ENCODE measurements at regions not wholly inside any gene's neighbourhood (a gene's known extent, or its start where the extent isn't known, plus 50 kb on each side); places are given as distances from the start of the nearest gene placed in this dataset.

DNA sequence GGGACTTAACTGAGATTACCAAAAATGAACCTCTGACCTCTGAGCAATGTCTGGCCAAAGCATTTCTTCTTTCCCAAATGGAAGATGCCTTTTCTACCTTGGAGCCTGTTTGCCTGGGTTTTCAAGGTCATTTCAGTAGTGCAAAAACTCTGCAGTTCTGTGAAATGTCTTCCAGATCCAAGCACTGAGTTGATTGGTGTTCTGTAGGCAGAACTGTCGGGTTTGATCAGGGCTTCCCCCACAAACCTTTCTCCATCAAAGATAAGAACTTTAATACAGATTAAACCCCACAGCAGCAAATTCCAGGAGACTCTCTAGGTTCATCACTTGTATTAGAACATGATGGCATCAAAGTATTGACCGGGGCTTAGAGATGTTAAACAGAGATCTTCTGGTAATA, 192.7 kb upstream of the TOPAZ1 start:
- no peak for DNase-seq (ENCODE audit: low read depth in 2 of 2, low spot score in 1 of 2)

DNA sequence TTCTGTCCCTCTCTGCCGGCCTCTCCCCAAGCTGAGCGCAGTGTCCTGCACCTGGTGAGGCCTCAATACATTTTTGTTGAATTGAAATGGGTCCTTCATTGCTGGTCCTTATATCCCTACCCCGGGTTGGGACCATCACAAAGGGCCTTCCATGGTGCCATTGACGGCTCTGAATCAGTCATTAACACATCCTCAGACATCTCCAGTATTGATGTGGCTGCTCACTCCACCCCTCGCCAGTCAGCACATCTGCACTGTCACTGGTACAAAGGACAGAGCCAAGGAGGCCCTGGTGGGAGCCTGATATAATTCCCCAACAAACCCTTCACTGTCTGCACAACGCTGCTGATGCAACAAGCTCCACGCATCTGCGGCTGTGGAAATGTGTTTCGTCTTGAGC, 191.6 kb upstream of the TOPAZ1 start:
- DNase-seq (ENCODE audit: low read depth in 2 of 2, low spot score in 1 of 2): no peak

DNA sequence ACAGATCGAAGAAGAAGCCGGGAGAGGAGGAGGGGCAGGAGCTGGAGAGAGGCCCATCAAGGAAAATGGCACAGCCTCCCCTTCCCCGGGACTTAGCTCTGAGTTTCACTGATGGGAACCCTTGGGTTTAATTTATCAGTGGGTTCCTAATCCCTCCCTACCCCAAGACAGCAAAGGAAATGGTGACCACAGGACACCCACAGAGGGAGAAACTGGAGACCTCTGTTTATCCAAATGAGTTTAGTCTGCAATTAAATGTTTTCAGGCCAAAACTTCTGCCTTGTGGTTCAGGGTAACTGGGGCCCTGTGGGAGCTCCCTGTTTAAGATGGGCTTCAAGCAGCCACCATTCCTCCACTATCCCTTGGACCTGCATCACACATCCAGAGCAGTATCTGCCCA, 190.8 kb upstream of the TOPAZ1 start:
- DNase-seq (ENCODE audit: low read depth in 2 of 2, low spot score in 1 of 2): no peak

DNA sequence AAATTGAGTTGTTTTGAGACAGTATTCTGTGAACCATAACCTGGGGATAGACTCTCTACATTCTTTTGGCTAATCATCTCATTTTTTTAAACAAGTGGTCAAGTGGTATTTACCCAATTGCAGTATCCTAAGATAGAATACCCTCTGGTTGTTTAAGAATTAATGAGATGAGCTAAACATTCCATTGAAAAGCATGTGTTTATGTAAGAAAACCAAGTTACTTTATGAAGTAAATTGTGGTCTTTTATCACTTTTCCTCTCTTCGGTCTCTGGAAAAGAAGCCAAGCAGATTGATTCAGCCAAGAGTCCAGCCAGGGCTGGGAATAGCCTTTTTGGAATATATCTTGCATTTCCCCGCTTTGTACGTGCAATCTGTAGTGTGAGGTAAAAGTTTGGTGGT, 185.7 kb upstream of the TOPAZ1 start:
- DNase-seq (ENCODE audit: low read depth in 2 of 2, low spot score in 1 of 2): no peak

DNA sequence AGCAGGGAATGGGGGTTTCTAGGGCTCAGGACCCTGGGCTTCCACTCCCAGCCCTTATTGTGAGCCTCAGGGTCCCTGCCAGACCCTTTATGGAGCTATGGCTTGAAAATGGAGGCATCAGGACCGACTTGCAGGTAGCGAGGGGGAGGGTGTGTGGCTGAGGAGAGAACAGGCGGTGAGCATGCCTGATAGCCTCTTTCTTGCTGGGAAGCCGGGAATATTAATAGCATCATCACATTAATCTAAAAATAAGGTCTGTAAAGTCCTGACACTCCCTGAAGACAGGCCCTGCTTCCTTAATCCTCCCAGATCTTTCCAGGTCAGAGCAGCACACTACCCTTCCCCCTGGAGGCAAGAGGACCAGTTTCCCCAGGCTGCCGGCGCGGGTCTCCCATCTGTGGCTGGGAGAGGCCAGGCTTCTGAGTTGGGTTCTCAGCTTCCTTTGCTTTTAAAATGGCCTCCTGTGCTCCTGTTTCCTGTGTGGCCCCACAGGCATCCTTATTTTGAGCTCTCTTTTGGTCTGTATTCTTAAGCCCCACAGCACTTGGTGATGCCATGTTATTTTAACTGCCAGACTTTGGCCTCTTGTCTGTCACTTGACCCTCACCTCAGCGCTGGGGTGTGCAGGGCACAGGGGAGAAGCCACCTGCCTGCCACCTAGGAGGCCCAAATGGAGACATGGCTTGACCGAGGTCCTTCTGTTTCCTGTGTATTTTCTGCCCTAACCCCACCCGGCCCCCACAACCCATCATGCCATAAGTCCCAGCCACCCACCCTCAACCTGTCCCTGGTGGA, 185.0 kb upstream of the TOPAZ1 start:
- no peak for DNase-seq (ENCODE audit: low read depth in 2 of 2, low spot score in 1 of 2)

DNA sequence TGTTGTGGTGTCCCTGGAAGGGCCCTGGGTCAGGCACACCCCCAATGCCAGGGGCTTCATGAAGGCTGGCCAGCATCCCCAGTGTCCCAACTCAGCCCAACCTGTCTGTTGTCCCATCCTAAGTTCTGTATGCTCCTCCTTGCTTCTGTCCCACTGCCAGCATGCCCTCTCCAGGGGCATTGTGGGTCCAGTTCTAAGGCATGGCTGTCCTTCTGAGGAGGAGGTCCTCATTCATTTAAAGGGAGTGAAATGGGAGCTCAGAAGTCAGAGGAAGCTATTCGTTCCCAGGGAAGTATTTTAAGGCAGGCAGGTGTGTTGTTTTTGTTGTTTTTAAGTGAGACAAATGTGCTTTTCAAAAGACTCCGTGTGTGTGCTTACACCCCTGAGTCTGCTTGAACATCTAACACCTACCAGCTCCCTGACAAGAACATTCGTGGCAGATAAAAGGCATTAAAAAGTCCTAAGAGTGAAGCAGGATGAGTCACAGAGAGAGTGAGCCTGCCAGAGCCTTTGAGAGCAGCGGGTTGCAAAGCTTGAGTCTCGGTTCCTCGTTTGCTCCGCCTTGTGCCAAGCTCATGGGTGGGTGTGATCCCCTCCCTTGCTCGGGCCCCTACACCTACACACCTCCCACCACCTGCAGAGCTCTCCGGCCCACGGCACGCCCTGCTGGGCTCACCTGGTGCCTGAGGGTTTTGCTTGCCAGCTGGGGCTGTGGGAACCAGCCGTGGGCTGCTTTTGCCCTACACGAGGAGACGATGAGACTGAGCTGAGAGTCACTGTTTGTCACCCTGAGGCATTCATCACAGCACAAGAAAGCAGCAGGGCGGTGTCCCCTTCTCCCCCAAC, 183.4 kb upstream of the TOPAZ1 start:
- peak in 1 of 2 donors; percentile 36 for DNase-seq (ENCODE audit: low read depth in 2 of 2, low spot score in 1 of 2)

DNA sequence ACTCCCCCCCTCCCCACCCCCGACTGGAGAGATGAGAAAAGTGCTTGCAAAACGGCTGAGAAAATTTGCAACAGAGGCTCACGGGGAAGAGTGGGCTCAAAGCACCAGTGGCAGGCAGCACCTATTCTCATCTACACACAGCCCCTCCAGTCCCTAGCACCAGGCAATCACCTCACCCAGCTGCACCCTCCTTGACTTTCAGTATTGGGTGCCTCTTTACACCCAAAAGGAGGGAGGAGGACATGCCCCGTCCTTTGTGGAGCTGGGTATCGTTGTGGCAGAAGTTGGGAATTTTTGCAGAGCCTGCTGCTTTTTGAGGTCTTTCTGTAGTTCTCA, 182.8 kb upstream of the TOPAZ1 start:
- DNase-seq (ENCODE audit: low read depth in 2 of 2, low spot score in 1 of 2): no peak

DNA sequence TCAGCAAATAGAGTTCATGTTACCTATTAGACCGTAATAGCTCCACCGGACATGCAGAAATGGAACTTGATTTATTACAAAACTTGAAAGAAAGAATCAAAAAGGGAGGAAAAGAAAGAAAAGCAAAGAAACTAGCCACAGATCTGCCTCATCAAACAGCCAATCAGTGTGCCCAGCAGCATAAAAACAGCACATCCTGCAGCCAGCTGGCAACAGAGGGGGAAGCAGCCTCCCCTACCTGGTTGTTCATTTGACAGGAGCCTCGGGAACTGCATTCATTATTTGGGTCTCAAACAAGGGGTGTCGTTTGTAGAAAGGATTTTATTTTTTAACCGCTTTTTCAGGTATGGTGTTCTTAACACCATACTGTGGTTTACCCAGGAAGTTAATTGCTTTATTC, 181.5 kb upstream of the TOPAZ1 start:
- DNase-seq (ENCODE audit: low read depth in 2 of 2, low spot score in 1 of 2): no peak

DNA sequence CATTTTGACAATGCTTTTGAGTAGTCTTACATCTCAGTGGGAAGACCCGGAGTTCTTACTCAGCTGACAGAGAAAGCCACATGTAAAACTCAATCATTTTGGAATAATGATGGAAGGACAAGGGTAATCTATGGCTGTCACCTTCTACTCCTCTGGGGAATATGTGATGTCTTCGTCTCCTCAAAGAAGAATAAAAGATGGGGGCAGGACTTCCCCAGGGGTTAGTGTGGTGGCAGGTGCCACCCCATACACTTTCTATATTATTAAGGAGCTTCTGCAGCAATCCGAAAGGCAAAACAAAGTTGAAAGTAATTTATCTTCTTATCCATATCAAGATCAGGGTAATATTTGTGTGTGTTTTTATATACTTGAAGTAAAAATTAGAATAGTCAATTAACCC, 180.4 kb upstream of the TOPAZ1 start:
- no peak for DNase-seq (ENCODE audit: low read depth in 2 of 2, low spot score in 1 of 2)

DNA sequence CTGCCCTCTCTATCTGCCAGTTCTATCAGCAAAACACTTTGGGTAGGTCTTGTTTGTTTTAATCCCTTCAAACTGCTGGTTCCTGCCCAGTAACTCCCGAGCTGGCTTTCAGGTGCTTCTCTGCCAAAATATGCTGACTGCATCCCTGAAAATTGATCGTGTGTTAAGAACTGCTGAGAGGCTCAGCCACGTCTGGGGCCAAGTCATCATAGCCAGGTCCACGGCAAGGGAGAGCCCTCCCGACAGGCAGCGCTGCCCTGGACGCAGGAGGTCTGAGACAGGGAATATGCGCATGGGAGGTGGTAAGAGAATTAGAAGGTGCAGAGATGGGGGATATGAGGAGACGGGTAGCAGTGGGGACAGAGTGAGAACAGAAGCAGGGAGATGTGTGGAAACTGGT, 179.7 kb upstream of the TOPAZ1 start:
- DNase-seq (ENCODE audit: low read depth in 2 of 2, low spot score in 1 of 2): no peak

DNA sequence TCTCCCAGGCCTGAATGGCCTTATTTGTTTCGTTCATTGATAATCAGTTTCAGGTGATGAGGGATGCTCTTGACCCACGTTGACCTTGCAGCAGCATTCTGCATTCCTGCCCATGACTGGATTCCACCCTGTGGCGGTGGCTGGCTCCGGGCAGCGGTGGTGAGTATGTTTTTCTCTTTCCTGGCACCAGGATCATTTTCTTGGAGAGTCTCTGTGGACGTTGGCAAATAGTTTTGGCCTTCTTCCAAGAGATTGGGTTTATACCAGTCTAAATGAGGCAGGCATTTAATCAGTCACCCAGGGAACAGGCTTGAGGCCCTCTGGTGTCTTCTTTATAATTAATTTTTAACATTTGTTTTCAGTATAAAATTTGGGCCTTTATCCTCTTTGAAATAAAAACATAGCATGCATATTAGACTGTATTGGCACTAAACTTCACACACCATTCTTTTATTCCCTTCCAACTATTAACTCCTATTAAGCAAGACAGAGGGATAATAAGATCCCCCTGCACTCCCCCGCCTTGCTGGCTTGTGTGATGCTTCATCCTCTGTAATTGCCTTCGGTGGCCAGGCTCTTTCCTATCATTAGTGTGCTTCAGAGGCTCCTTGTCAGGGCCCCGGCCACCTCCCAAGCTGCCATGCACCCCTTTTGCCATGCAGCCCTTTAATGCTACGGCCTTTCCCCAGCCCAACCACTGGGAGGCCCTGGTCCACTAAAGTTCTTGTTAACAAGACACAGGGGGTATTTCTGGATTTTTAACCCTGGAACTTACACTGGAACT, 176.2 kb upstream of the TOPAZ1 start:
- no peak for DNase-seq (ENCODE audit: low read depth in 2 of 2, low spot score in 1 of 2)

DNA sequence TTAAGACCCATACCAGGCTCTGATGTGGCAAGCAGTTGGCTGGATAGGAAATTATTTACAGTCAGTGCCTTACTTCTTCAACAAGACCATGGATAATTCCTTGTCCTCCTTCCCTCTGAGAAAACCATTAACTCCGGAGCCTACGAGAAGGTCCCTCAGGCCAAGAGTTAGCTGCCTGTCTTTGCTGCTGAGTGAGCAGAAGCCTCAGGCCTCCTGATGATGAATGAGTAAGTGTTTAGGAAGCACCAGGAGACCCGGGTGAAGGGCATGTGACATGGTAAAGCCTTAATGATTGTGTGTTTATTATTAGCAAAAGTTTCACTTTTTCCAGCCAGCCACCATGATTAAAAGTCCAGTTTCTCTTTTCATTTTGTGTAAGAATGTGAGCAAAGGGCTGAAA, 174.9 kb upstream of the TOPAZ1 start:
- DNase-seq (ENCODE audit: low read depth in 2 of 2, low spot score in 1 of 2): no peak

DNA sequence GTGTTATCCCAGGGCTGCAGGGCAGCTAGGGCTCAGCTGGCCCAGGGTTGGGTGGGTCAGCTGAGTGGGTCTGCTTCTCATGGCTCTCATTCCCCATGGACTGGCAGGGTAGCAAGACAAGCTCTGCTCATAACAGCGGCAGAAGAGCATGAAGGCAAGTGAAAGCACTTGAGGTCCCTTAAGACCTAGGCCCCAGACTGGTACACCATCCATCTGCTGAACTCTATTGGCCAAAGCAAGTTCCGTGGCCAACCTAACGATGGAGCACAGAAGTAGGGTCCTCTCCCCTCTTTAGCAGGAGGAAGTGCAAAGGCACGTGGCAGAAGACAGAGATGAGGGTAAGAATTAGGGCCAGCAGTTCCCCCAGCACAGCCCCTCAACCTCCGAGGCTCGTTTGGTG, 174.3 kb upstream of the TOPAZ1 start:
- DNase-seq (ENCODE audit: low read depth in 2 of 2, low spot score in 1 of 2): no peak

DNA sequence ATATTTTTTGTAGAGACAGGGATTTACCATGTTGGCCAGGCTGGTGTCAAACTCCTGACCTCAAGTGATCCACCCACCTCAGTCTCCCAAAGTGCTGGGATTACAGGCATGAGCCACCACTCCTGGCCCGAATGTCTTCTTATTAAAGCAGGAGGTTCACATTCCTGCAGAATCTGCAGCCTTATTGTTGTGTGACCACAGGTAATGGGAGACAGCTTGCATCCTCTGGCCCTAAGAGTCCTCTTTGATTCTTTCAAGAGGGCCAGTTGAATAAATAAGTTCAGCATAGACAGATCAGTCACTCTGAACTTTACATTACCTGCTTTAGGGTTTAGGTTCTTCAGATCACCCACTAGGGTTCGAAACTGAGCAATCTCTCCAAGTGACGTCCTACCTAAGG, 172.9 kb upstream of the TOPAZ1 start:
- no peak for DNase-seq (ENCODE audit: low read depth in 2 of 2, low spot score in 1 of 2)

DNA sequence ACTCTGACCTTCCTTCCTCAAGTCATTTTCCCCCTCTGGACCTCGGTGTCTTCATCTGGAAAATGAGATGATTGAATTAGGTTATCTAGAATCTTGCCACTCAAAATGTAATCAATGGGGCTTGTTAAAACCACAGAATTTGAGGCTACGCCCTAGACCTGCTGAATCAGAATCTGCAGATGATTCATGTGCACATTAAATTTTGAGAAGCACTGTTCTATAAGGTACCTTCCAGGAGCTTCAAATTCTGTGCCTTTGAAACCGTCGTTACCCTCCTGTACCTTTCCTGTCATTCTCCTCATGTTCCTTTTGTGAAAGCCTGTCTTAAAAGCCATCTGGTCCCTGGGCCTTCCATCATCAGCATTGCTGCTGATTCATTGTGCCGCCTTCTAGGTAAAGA, 172.4 kb upstream of the TOPAZ1 start:
- DNase-seq (ENCODE audit: low read depth in 2 of 2, low spot score in 1 of 2): no peak

DNA sequence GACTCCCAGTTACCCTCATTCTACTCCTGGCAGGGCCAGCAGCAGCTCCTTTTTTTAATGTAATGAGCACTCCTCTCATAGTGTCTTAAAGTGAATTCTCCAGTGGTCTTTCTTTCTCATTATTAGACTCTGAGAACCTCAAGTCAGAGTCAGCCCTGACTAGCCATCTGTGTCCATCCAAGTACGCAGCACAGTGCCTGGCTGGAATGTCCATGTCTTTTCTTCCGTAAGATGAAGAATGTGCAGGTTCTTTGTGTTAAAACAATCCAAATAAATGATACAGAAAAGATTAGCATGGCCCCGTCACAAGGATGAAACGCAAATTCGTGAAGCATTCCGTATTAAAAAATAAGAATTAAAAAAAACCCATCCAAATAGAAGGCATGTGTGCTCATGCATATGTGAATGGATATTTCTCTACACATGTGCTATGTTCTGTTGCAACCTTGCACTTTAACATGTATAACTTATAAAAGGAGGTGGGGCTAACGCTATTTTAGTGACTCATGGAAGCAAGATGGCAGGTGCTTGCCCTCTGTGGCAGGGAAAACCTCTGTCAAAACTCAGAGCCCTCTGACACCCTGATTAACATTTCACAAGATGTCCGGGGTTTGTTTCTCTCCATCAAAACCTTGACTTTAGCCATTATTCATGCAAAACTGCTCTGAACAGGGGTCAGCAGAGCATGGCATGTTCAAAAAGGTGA, 170.7 kb upstream of the TOPAZ1 start:
- no peak for DNase-seq (ENCODE audit: low read depth in 2 of 2, low spot score in 1 of 2)

DNA sequence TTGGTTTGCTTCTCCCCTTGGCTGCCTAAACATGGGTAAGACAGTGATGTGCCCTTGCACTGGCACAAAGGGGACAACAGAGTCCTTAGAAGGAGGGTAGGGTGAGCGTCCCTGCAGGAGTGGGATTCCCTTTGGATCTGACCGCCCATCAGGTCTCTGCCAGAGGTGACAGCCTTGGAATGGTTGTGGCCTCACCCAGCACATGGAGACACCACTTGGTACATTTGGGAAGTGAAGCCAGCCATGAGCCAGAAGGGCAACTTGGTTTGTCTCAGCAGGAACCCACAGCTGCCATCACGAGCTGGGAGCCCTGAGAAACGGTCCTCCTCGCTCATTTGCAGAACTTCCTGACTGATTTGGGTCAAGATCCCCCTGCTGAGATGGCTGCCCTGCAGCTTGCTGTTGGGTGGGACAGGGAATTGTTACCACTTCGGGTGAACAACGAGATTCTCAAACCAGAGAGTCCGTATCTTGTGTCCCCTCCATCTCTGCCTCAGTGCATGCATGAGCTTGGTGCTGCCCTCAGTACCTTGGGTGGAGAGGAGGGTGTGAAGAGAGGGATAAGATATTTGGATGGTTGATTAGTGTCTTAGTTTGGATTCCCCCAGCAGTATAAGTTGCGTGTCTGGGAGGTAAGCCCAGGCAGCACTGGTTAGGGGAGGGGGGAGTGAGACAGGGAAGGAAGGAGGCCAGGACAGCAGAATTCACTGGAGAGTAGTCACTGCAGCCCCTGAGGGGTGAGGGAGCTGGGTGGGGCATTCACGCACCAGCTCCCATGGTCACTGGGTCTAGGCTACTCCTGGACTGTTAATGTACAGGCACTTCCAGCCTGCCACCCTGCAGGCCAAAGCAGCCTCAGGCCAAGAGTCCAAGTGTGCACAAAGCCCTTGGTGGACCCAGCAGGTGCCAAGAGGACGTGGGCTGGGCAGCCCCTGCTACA, 168.8 kb upstream of the TOPAZ1 start:
- DNase-seq (ENCODE audit: low read depth in 2 of 2, low spot score in 1 of 2): no peak

DNA sequence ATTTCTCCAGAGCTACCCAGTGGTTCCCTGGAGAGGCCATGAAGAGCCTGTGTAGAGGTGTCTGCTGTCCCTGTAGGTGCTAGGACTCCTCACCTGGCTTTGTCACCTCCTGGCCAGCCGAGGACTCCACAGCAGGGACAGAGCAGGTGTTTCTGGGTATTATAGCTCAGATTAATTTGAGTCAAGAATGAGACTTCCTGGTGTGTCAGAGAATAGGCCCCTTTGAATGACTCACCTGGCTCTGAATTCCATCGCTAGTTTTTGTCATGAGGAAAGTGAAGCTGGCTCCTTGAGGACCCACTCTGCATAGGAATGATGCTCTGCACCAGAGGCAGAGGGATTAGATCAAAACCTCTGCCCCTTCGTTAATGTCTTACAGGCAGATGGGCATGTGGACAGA, 167.5 kb upstream of the TOPAZ1 start:
- DNase-seq (ENCODE audit: low read depth in 2 of 2, low spot score in 1 of 2): no peak

DNA sequence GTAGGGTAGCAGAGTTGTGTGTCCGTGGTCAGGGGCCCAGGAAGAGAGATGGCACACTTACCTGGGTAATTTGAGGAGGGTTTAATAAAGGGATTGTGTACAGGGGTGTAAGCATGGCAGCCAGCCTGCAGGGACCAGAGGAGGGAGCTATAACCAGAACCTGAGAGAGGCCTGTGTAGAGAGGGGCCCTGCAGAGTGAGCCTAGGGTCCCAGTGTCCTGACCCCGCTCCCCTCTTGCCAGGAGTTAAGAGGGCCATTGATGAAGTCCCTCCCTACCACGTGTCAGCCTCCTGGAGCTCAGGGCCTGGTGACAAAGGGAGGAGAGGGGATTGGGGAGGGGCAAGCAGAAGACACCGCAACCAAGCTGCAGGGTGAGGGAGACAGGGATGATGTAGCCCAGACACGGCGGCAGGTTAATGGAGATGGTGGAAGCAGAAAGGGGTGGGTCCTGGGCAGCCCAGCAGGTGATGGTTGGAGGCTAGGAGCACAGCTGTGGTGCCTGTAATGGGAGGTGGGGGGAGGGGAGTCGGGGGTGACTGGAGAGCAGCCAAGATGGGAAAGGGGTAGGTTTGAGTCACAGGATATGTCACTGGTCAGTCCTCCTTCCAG, 165.4 kb upstream of the TOPAZ1 start:
- no peak for DNase-seq (ENCODE audit: low read depth in 2 of 2, low spot score in 1 of 2)

DNA sequence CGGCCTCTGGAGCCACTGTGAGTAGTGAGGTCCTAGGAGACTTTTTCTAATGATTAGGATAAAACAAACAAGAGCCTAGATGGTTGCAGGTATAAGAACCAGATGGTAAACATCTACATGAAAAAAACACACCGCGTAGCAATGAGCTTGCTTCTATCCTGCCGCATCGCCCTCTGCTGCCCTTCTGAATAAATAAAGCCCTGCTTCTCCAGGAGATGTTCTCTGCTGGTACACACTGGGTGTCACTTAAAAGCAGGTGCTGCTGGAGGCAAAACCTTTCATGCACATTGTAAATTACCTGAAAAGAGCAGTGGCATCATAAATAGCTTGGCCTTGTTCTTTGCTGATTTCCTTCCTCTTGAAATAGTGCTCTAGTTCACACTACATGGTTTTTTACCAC, 164.4 kb upstream of the TOPAZ1 start:
- DNase-seq (ENCODE audit: low read depth in 2 of 2, low spot score in 1 of 2): no peak

Measured in stimulated activated CD8-positive, alpha-beta memory T cell treated with anti-CD3 and anti-CD28 coated beads, Interleukin-4, amount 100 ng/mL, for 4 hours (primary cell).